Glutamatergic neuron (in vitro differentiated cells): ENCODE measurements at regions not wholly inside any gene's neighbourhood (a gene's known extent, or its start where the extent isn't known, plus 50 kb on each side); places are given as distances from the start of the nearest gene placed in this dataset.
A peak's percentile ranks its signal among the peaks of the same experiment; 100 is the strongest.

ENCODE experiments used
- DNase-seq: peaks from one replicate; pipeline ENCODE4 v3.0.0; 2022
- H3K27ac Mint-ChIP-seq: one replicate; pipeline ENCODE4 v1.8.0; 2020; ENCODE audit warnings: mild to moderate bottlenecking, mixed read lengths, inconsistent platforms; ENCODE audit not compliant: unreplicated experiment
- H3K27me3 Mint-ChIP-seq: one replicate; pipeline ENCODE4 v1.8.0; 2020; ENCODE audit warnings: mild to moderate bottlenecking, moderate library complexity, mixed read lengths, inconsistent platforms; ENCODE audit not compliant: unreplicated experiment
- H3K36me3 Mint-ChIP-seq: one replicate; pipeline ENCODE4 v1.8.0; 2020; ENCODE audit warnings: mild to moderate bottlenecking, mixed read lengths, inconsistent platforms; ENCODE audit not compliant: unreplicated experiment
- H3K4me1 Mint-ChIP-seq: one replicate; pipeline ENCODE4 v1.8.0; 2020; ENCODE audit warnings: mild to moderate bottlenecking, low read depth, mixed read lengths, inconsistent platforms; ENCODE audit not compliant: unreplicated experiment
- H3K4me3 Mint-ChIP-seq: one replicate; pipeline ENCODE4 v1.8.0; 2020; ENCODE audit warnings: mild to moderate bottlenecking, mixed read lengths, inconsistent platforms; ENCODE audit not compliant: unreplicated experiment
- H3K9me3 Mint-ChIP-seq: one replicate; pipeline ENCODE4 v1.8.0; 2020; ENCODE audit warnings: mild to moderate bottlenecking, moderate library complexity, mixed read lengths, inconsistent platforms; ENCODE audit not compliant: unreplicated experiment
- CTCF ChIP-seq: fragments of 200-600 bp; sonication (generic); IDR thresholded peaks from one replicate; pipeline ENCODE4 v1.5.0; 2021; ENCODE audit not compliant: partially characterized antibody, unreplicated experiment

- DNase-seq = no peak
- H3K4me3 Mint-ChIP-seq = no peak overlapping the region
- peaks cover 6% of the 10 kb centered on the region for H3K4me1 Mint-ChIP-seq
- TF ChIP-seq CTCF = no peak
- peaks cover 1% of the 10 kb centered on the region for H3K9me3 Mint-ChIP-seq
- no peak overlapping the region for H3K27ac Mint-ChIP-seq
- H3K36me3 Mint-ChIP-seq = peaks cover 13% of the 10 kb centered on the region
- peaks cover 3% of the 10 kb centered on the region for H3K27me3 Mint-ChIP-seq
Measured at GRCh38 chr5:17394086-17394485, 103.9 kb upstream of the TAF11L2 start.

GRCh38 chr5:17395106-17395880 is 102.7 kb upstream of the TAF11L2 start:
- Mint-ChIP-seq H3K27me3 (peaks cover 3% of the 10 kb centered on the region), H3K36me3 (peaks cover 13% of the 10 kb centered on the region), H3K9me3 (peaks cover 5% of the 10 kb centered on the region), H3K27ac (no peak overlapping the region), H3K4me3 (no peak overlapping the region), H3K4me1 (peaks cover 16% of the 10 kb centered on the region)
- DNase-seq = no peak
- TF ChIP-seq CTCF = no peak

GRCh38 chr5:17396247-17396646 is 101.8 kb upstream of the TAF11L2 start:
- no peak for DNase-seq
- H3K27ac Mint-ChIP-seq = no peak overlapping the region
- peaks cover 25% of the 10 kb centered on the region for H3K4me1 Mint-ChIP-seq
- H3K9me3 Mint-ChIP-seq = peaks cover 11% of the 10 kb centered on the region
- no peak for TF ChIP-seq CTCF
- H3K4me3 Mint-ChIP-seq = no peak overlapping the region
- peaks cover 3% of the 10 kb centered on the region for H3K27me3 Mint-ChIP-seq
- peaks cover 13% of the 10 kb centered on the region for H3K36me3 Mint-ChIP-seq

- Mint-ChIP-seq H3K36me3 (peaks cover 13% of the 10 kb centered on the region), H3K27me3 (peaks cover 5% of the 10 kb centered on the region), H3K4me1 (peaks cover 43% of the 10 kb centered on the region), H3K27ac (no peak overlapping the region), H3K4me3 (no peak overlapping the region), H3K9me3 (peaks cover 11% of the 10 kb centered on the region)
- DNase-seq = no peak
- TF ChIP-seq CTCF = no peak
Measured at GRCh38 chr5:17398431-17398830, 99.6 kb upstream of the TAF11L2 start.

- no peak for TF ChIP-seq CTCF
- peaks cover 50% of the 10 kb centered on the region for H3K4me1 Mint-ChIP-seq
- H3K27me3 Mint-ChIP-seq = peaks cover 5% of the 10 kb centered on the region
- no peak for DNase-seq
- peak overlapping the region; percentile 40 for H3K4me3 Mint-ChIP-seq
- peaks cover 12% of the 10 kb centered on the region for H3K36me3 Mint-ChIP-seq
- H3K9me3 Mint-ChIP-seq = peaks cover 11% of the 10 kb centered on the region
- peak overlapping the region; percentile 88 for H3K27ac Mint-ChIP-seq
Measured at GRCh38 chr5:17398866-17399835, 98.9 kb upstream of the TAF11L2 start.
